ENCODE measurements at regions not wholly inside any gene's neighbourhood (a gene's known extent, or its start where the extent isn't known, plus 50 kb on each side); places are given as distances from the start of the nearest gene placed in this dataset.

DNA sequence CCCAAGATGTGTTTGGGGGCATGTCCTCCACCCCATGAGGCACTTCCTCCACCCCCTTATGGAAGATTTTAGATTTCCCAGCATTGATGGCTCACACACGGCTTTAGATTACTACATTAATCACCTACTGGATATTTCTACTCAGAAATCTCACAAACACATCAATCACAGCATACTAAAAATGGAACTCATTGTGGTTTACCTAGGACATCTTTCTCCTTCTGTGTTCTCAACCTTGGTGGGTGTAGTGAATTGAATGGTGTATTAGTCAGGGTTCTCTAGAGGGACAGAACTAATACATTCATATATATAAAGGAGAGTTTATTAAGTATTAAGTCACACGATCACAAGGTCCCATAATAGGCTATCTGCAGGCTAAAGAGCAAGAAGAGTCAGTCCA, 82.1 kb upstream of the CYRIA start:
- H3K4me2 ChIP-seq (ENCODE audit: control insufficient read depth, insufficient read depth), result no peak overlapping the region
- FAIRE-seq, result no peak
- H3K27me3 ChIP-seq (replicated peaks in 1 of 2; ENCODE audit: control insufficient read depth in 2 of 2, insufficient read depth in 2 of 2, low read length in 1 of 2), result peaks cover 0 to 2% of the 10 kb centered on the region in 2 experiments; a peak in 2 of 4 replicates
- no peaks in the 10 kb centered on the region for H4K20me1 ChIP-seq (ENCODE audit: control insufficient read depth, insufficient read depth)
- WGBS (ENCODE audit: insufficient coverage, insufficient replicate concordance, low lambda C conversion rate, missing lambda C conversion rate), result 0% methylated on average over 2 of the region's 2 CpGs
- no peak for DNase-seq (ENCODE audit: low read depth, low spot score)
- H3K4me1 ChIP-seq (ENCODE audit: control insufficient read depth, insufficient read depth, low read length), result no peaks in the 10 kb centered on the region
- ChIA-PET SMC1A (ENCODE audit: uncharacterized antibody, unreplicated experiment) (interaction anchor here (0.6 to 1.4 kb wide), 3 partner anchors 21 to 421 kb away, joined by 3 read pairs; no protein-coding TSS in a partner anchor), POLR2A (interaction anchor here (0.6 kb wide), 1 partner anchor 12 kb away, joined by 4 read pairs; no protein-coding TSS in a partner anchor), RAD21 (ENCODE audit: unreplicated experiment) (no interaction called here), CTCF (interaction anchor here (1.0 to 1.5 kb wide), 2 partner anchors 88 to 134 kb away, joined by 3 read pairs; no protein-coding TSS in a partner anchor)
- no peak overlapping the region for H3K9ac ChIP-seq (ENCODE audit: control insufficient read depth, insufficient read depth, low read length)
- ATAC-seq, result no peak
- no peaks in the 10 kb centered on the region for H3K79me2 ChIP-seq (ENCODE audit: control insufficient read depth, insufficient read depth, low read length)
- TF ChIP-seq, protein P1, sequence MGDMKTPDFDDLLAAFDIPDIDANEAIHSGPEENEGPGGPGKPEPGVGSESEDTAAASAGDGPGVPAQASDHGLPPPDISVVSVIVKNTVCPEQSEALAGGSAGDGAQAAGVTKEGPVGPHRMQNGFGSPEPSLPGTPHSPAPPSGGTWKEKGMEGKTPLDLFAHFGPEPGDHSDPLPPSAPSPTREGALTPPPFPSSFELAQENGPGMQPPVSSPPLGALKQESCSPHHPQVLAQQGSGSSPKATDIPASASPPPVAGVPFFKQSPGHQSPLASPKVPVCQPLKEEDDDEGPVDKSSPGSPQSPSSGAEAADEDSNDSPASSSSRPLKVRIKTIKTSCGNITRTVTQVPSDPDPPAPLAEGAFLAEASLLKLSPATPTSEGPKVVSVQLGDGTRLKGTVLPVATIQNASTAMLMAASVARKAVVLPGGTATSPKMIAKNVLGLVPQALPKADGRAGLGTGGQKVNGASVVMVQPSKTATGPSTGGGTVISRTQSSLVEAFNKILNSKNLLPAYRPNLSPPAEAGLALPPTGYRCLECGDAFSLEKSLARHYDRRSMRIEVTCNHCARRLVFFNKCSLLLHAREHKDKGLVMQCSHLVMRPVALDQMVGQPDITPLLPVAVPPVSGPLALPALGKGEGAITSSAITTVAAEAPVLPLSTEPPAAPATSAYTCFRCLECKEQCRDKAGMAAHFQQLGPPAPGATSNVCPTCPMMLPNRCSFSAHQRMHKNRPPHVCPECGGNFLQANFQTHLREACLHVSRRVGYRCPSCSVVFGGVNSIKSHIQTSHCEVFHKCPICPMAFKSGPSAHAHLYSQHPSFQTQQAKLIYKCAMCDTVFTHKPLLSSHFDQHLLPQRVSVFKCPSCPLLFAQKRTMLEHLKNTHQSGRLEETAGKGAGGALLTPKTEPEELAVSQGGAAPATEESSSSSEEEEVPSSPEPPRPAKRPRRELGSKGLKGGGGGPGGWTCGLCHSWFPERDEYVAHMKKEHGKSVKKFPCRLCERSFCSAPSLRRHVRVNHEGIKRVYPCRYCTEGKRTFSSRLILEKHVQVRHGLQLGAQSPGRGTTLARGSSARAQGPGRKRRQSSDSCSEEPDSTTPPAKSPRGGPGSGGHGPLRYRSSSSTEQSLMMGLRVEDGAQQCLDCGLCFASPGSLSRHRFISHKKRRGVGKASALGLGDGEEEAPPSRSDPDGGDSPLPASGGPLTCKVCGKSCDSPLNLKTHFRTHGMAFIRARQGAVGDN (IDR thresholded peaks at IDR 0.05), result no peak
- TF ChIP-seq JUNB (IDR thresholded peaks at IDR 0.05) (peak; percentile 28; the same call in 1 of the 2 replicates), GABPA (IDR thresholded peaks at IDR 0.05; ENCODE audit: low read depth) (no peak), POLR2AphosphoS2 (IDR thresholded peaks at IDR 0.05; ENCODE audit: low read depth, low read length) (no peak), ETV6 (conservative IDR thresholded peaks at IDR 0.05 in 1 of 2, IDR thresholded peaks at IDR 0.05 in 1 of 2; ENCODE audit: borderline replicate concordance in 1 of 2, low read depth in 1 of 2) (no peak), HCFC1 (IDR thresholded peaks at IDR 0.05; ENCODE audit: low read length) (no peak), PAX5 (IDR thresholded peaks at IDR 0.05; ENCODE audit: borderline replicate concordance, low read depth, low read length) (no peak), SMARCA5 (IDR thresholded peaks at IDR 0.05) (no peak), RELA (IDR thresholded peaks at IDR 0.05; ENCODE audit: borderline replicate concordance, partially characterized antibody) (no peak), RCOR1 (conservative IDR thresholded peaks at IDR 0.05; ENCODE audit: low read depth, low read length) (no peak), RUNX3 (IDR thresholded peaks at IDR 0.05; ENCODE audit: low read length) (peak; percentile 68; the same call in 1 of the 2 replicates)
- intact Hi-C loops (cut with micrococcal nuclease; ENCODE audit: unreplicated experiment), result no loop called here
- H3K9me3 ChIP-seq (replicated peaks; ENCODE audit: control insufficient read depth, insufficient read depth, low read length), result no peaks in the 10 kb centered on the region
- H3K4me3 ChIP-seq, result no peak overlapping the region
- no TSS peak for BruUV-seq (replicated peaks)
- no peak overlapping the region for H3K27ac ChIP-seq (ENCODE audit: control insufficient read depth, insufficient read depth)
- H2AFZ ChIP-seq (ENCODE audit: control insufficient read depth, low read depth, low read length), result no peak overlapping the region
- in situ Hi-C loops (cut with MboI), result no loop called here
- no peaks in the 10 kb centered on the region for H3K36me3 ChIP-seq (ENCODE audit: control insufficient read depth in 2 of 2, insufficient read depth in 2 of 2, low read length in 1 of 2)
